Upper lobe of left lung (tissue), 6 donors: ENCODE measurements at regions not wholly inside any gene's neighbourhood (a gene's known extent, or its start where the extent isn't known, plus 50 kb on each side); places are given as distances from the start of the nearest gene placed in this dataset.
A peak's percentile ranks its signal among the peaks of the same experiment; 100 is the strongest.

Experiments
- ATAC-seq, 2 donors: fragments of 200-7000 bp; cut with Tn5 transposase; one replicate each; pipeline ENCODE4 v1.9.1; 2022; ENCODE audit warnings: mild to moderate bottlenecking in 2 of 2, moderate library complexity in 2 of 2; ENCODE audit not compliant: low FRiP score in 2 of 2
- DNase-seq, 2 donors: peaks; one replicate each; pipeline ENCODE4 v3.0.0-alpha.2; 2019 to 2020
- H3K27ac ChIP-seq, 4 donors: fragments of 200-600 bp; sonication (generic); one replicate each; pipeline ENCODE4 v1.5.1; 2016 to 2019
- H3K27me3 ChIP-seq, 4 donors: fragments of 200-600 bp; sonication (generic); one replicate each; pipeline ENCODE4 v1.5.1; 2017 to 2019
- H3K36me3 ChIP-seq, 4 donors: fragments of 200-600 bp; sonication (generic); one replicate each; pipeline ENCODE4 v1.5.1; 2016 to 2019
- H3K4me1 ChIP-seq, 4 donors: fragments of 200-600 bp; sonication (generic); one replicate each; pipeline ENCODE4 v1.5.1; 2018 to 2019
- H3K4me3 ChIP-seq, 4 donors: fragments of 200-600 bp; sonication (generic); one replicate each; pipeline ENCODE4 v1.5.1; 2017 to 2019; ENCODE audit warnings: mild to moderate bottlenecking in 2 of 4, moderate library complexity in 1 of 4
- H3K9me3 ChIP-seq, 4 donors: fragments of 200-600 bp; sonication (generic); one replicate each; pipeline ENCODE4 v1.5.1; 2018 to 2019
- CTCF ChIP-seq, 6 experiments: fragments of 450-650 bp in 4 of 6; fragments of 200-600 bp in 2 of 6; sonication (generic) in 2 of 6; IDR thresholded peaks; one replicate each; pipeline ENCODE4 v1.5.1; 2016 to 2019; ENCODE audit warnings: antibody characterized with exemption in 6 of 6
- EP300 ChIP-seq, 4 donors: sonication (generic); formaldehyde crosslinking; IDR thresholded peaks; one replicate each; pipeline ENCODE4 v1.5.1; 2017; ENCODE audit warnings: antibody characterized with exemption in 4 of 4, control low read depth in 2 of 4
- POLR2A ChIP-seq, 4 donors: fragments of 450-650 bp; IDR thresholded peaks; one replicate each; pipeline ENCODE4 v1.5.1; 2016 to 2017; ENCODE audit warnings: antibody characterized with exemption in 4 of 4, mild to moderate bottlenecking in 2 of 4
- POLR2AphosphoS5 ChIP-seq, 2 donors: sonication (generic); formaldehyde crosslinking; IDR thresholded peaks; one replicate each; pipeline ENCODE4 v1.5.1; 2017; ENCODE audit warnings: antibody characterized with exemption in 2 of 2
- WGBS, 2 donors: methylation state at CpG; one replicate each; pipeline ENCODE4 v1.1.5; 2017 to 2018; 5-methylcytosine and 5-hydroxymethylcytosine counted together
- donor health status: DM: no; HTN: no; CAD: no; lungs with moderate emphysema.
- donor health status: DM: no; HTN: yes; CAD: no; lungs with severe emphysema.

- H3K9me3 ChIP-seq, result no peaks in the 10 kb centered on the region
- no peaks in the 10 kb centered on the region for H3K27me3 ChIP-seq
- no peak for TF ChIP-seq EP300 (IDR thresholded peaks at IDR 0.05)
- no peak for TF ChIP-seq POLR2A (IDR thresholded peaks at IDR 0.05)
- no peak for TF ChIP-seq CTCF (IDR thresholded peaks at IDR 0.05)
- TF ChIP-seq POLR2AphosphoS5 (IDR thresholded peaks at IDR 0.05), result no peak
- WGBS, 2 donors, result 77 to 84% methylated on average over 2 of the region's 2 CpGs
- no peaks in the 10 kb centered on the region for H3K36me3 ChIP-seq
- no peak overlapping the region for H3K4me3 ChIP-seq
- DNase-seq, result no peak
- ATAC-seq, result no peak
- no peaks in the 10 kb centered on the region for H3K4me1 ChIP-seq
- no peak overlapping the region for H3K27ac ChIP-seq
These were observed 342.0 kb downstream of the EN1 start for GRCh38 chr2:118505436-118505835.

GRCh38 chr2:118502106-118502505 lies 345.3 kb downstream of the EN1 start:
- Histone ChIP-seq H3K4me1 (no peaks in the 10 kb centered on the region), H3K27me3 (no peaks in the 10 kb centered on the region), H3K9me3 (no peaks in the 10 kb centered on the region), H3K36me3 (no peaks in the 10 kb centered on the region), H3K27ac (no peak overlapping the region), H3K4me3 (no peak overlapping the region)
- 77 to 83% methylated on average over 2 of the region's 2 CpGs for WGBS, 2 donors
- TF ChIP-seq POLR2AphosphoS5 (IDR thresholded peaks at IDR 0.05) (no peak), CTCF (IDR thresholded peaks at IDR 0.05) (no peak), EP300 (IDR thresholded peaks at IDR 0.05) (no peak), POLR2A (IDR thresholded peaks at IDR 0.05) (no peak)
- DNase-seq, result no peak
- ATAC-seq, result no peak

GRCh38 chr2:118498943-118499342 lies 348.5 kb downstream of the EN1 start:
- no peaks in the 10 kb centered on the region for H3K27me3 ChIP-seq
- H3K4me3 ChIP-seq, result no peak overlapping the region
- ATAC-seq (no peak), DNase-seq (no peak)
- no peaks in the 10 kb centered on the region for H3K36me3 ChIP-seq
- no peak overlapping the region for H3K27ac ChIP-seq
- no peak for TF ChIP-seq POLR2A (IDR thresholded peaks at IDR 0.05)
- TF ChIP-seq CTCF (IDR thresholded peaks at IDR 0.05), result no peak
- no peaks in the 10 kb centered on the region for H3K9me3 ChIP-seq
- H3K4me1 ChIP-seq, result no peaks in the 10 kb centered on the region

GRCh38 chr2:118496870-118497611 lies 350.4 kb downstream of the EN1 start:
- no peak for TF ChIP-seq EP300 (IDR thresholded peaks at IDR 0.05)
- TF ChIP-seq CTCF (IDR thresholded peaks at IDR 0.05), result no peak
- TF ChIP-seq POLR2A (IDR thresholded peaks at IDR 0.05), result no peak
- no peak for TF ChIP-seq POLR2AphosphoS5 (IDR thresholded peaks at IDR 0.05)
- Histone ChIP-seq H3K27me3 (no peaks in the 10 kb centered on the region), H3K4me3 (no peak overlapping the region), H3K36me3 (no peaks in the 10 kb centered on the region), H3K9me3 (no peaks in the 10 kb centered on the region), H3K27ac (no peak overlapping the region), H3K4me1 (no peaks in the 10 kb centered on the region)
- ATAC-seq, result no peak
- DNase-seq, result no peak
- 70 to 79% methylated on average over 7 of the region's 7 CpGs for WGBS, 2 donors

- no peak overlapping the region for H3K27ac ChIP-seq
- H3K36me3 ChIP-seq, result no peaks in the 10 kb centered on the region
- H3K4me3 ChIP-seq, result no peak overlapping the region
- no peak for TF ChIP-seq EP300 (IDR thresholded peaks at IDR 0.05)
- TF ChIP-seq POLR2A (IDR thresholded peaks at IDR 0.05), result no peak
- no peak for TF ChIP-seq CTCF (IDR thresholded peaks at IDR 0.05)
- no peak for TF ChIP-seq POLR2AphosphoS5 (IDR thresholded peaks at IDR 0.05)
- ATAC-seq (no peak), DNase-seq (peak in 1 of 2 donors; percentile 20)
- WGBS, 2 donors, result 75 to 83% methylated on average over 5 of the region's 5 CpGs
- no peaks in the 10 kb centered on the region for H3K9me3 ChIP-seq
- no peaks in the 10 kb centered on the region for H3K4me1 ChIP-seq
- no peaks in the 10 kb centered on the region for H3K27me3 ChIP-seq
These were observed 351.0 kb downstream of the EN1 start for GRCh38 chr2:118496467-118496866.
